A673 (cell line): ENCODE measurements at regions not wholly inside any gene's neighbourhood (a gene's known extent, or its start where the extent isn't known, plus 50 kb on each side); places are given as distances from the start of the nearest gene placed in this dataset.

Source experiments
- CTCF ChIP-seq: fragments of 300-800, 200-600 bp; sonication (generic); conservative IDR thresholded peaks from 2 replicates; pipeline ENCODE4 v1.5.1; 2017; ENCODE audit warnings: low read depth, mild to moderate bottlenecking, antibody characterized with exemption, low read length, moderate library complexity, mixed read lengths
- EZH2 ChIP-seq: fragments of 200-600 bp; sonication (generic); IDR thresholded peaks from 2 replicates; pipeline ENCODE4 v1.6.1; 2017; ENCODE audit warnings: borderline replicate concordance, low read depth, mild to moderate bottlenecking, mixed read lengths, antibody characterized with exemption, low read length; ENCODE audit not compliant: poor library complexity, severe bottlenecking

GRCh38 chr18:10376731-10377130 is 77.7 kb upstream of the APCDD1 start:
- TF ChIP-seq CTCF (no peak), EZH2 (no peak)
